HepG2 (cell line): ENCODE measurements at regions not wholly inside any gene's neighbourhood (a gene's known extent, or its start where the extent isn't known, plus 50 kb on each side); places are given as distances from the start of the nearest gene placed in this dataset.

ENCODE experiments used
- ATAC-seq: fragments of 200-7000 bp; cut with Tn5 transposase; 3 replicates; pipeline ENCODE4 v1.9.1; 2020; ENCODE audit warnings: mild to moderate bottlenecking, moderate library complexity
- BruUV-seq: library from RNA; stranded (reverse); fragments of 400-500 nt; replicated peaks from 2 replicates; lab custom pipeline; 2021; lab: Mats Ljungman, UMichigan
- CTCF ChIA-PET: fragments of 300-600 bp; formaldehyde crosslinking; extraction: SDS; loops from one replicate; lab custom pipeline; 2021; ENCODE audit warnings: low total read pairs, inconsistent platforms, low intra/inter-chr PET ratio; lab: Yijun Ruan, JAX
- POLR2A ChIA-PET: fragments of 350-600 bp; sonication (Branson Sonifier 250); formaldehyde crosslinking; loops from one replicate; lab custom pipeline; 2020; ENCODE audit warnings: antibody characterized with exemption, inconsistent platforms; lab: Yijun Ruan, JAX
- DNase-seq: peaks from one replicate; pipeline ENCODE4 v3.0.0-alpha.2; 2015; ENCODE audit warnings: low spot score
- FAIRE-seq: peaks from 3 replicates; lab custom pipeline; 2011; peaks lifted over from hg19 to GRCh38; lab: Jason Lieb, UNC
- H2AFZ ChIP-seq: one replicate; pipeline ENCODE4 v1.6.1; 2011; ENCODE audit warnings: low read length, inconsistent platforms
- H3K27ac ChIP-seq: fragments of 300-600 bp; 3 replicates; pipeline ENCODE4 v1.8.0; 2011; ENCODE audit warnings: mixed run types, mild to moderate bottlenecking, mixed read lengths, low read length, inconsistent platforms; ENCODE audit not compliant: insufficient read depth; ENCODE audit errors: extremely low read length
- H3K27me3 ChIP-seq, 2 experiments: fragments of 200-600 bp in 1 of 2; 2 replicates in 1 of 2; 3 replicates in 1 of 2; pipeline versions ENCODE4 v1.6.0 to v1.8.0; 2011; ENCODE audit warnings: low read length in 2 of 2, mild to moderate bottlenecking in 2 of 2, moderate library complexity in 2 of 2, inconsistent platforms in 1 of 2; ENCODE audit not compliant: insufficient read depth in 2 of 2, control insufficient read depth in 1 of 2
- H3K36me3 ChIP-seq, 2 experiments: fragments of 200-600 bp in 1 of 2; replicated peaks in 1 of 2; 2 replicates in 1 of 2; 3 replicates in 1 of 2; pipeline versions ENCODE4 v1.5.1 to v1.8.0; 2011; ENCODE audit warnings: low read length in 2 of 2, inconsistent platforms in 1 of 2; ENCODE audit not compliant: insufficient read depth in 2 of 2, control insufficient read depth in 1 of 2
- H3K4me1 ChIP-seq: 2 replicates; pipeline ENCODE4 v1.5.1; 2012; ENCODE audit warnings: low read length, inconsistent platforms; ENCODE audit not compliant: insufficient read depth
- H3K4me2 ChIP-seq: 2 replicates; pipeline ENCODE4 v1.6.0; 2011; ENCODE audit warnings: low read depth, low read length, inconsistent platforms
- H3K4me3 ChIP-seq, 3 experiments: fragments of 200-600 bp in 1 of 3; sonication (generic), shearing (Covaris generic) in 1 of 3; replicated peaks in 1 of 3; 2 replicates each; pipeline ENCODE4 v1.5.1; 2011 to 2016; ENCODE audit warnings: low read length in 3 of 3, inconsistent platforms in 2 of 3, low read depth in 2 of 3, mild to moderate bottlenecking in 2 of 3, control low read depth in 1 of 3, mixed read lengths in 1 of 3; ENCODE audit not compliant: insufficient read depth in 1 of 3
- H3K79me2 ChIP-seq: one replicate; pipeline ENCODE4 v1.6.1; 2011; ENCODE audit warnings: low read length, inconsistent platforms; ENCODE audit not compliant: insufficient read depth
- H3K9ac ChIP-seq: 2 replicates; pipeline ENCODE4 v1.6.0; 2011; ENCODE audit warnings: mild to moderate bottlenecking, low read depth, low read length, inconsistent platforms; ENCODE audit not compliant: insufficient read depth
- H3K9me3 ChIP-seq: 2 replicates; pipeline ENCODE4 v1.5.1; 2012; ENCODE audit warnings: mild to moderate bottlenecking, low read length
- H4K20me1 ChIP-seq: 2 replicates; pipeline ENCODE4 v1.6.0; 2011; ENCODE audit warnings: inconsistent platforms, mild to moderate bottlenecking, low read length, moderate library complexity; ENCODE audit not compliant: insufficient read depth
- ATF3 ChIP-seq: sonication (generic); formaldehyde crosslinking; IDR thresholded peaks from 2 replicates; pipeline ENCODE4 v1.4.0; 2020; ENCODE audit warnings: missing genetic modification reagents
- BCL3 ChIP-seq: sonication (generic); formaldehyde crosslinking; IDR thresholded peaks from 2 replicates; pipeline ENCODE4 v1.5.1; 2020; ENCODE audit warnings: mild to moderate bottlenecking, missing genetic modification reagents, moderate library complexity
- CENPT ChIP-seq: sonication (generic); formaldehyde crosslinking; IDR thresholded peaks from 2 replicates; pipeline ENCODE4 v1.8.0; 2022; ENCODE audit warnings: low read depth, mild to moderate bottlenecking, moderate library complexity, missing genetic modification reagents
- EHMT2 ChIP-seq: fragments of 200-600 bp; sonication (generic); IDR thresholded peaks from 2 replicates; pipeline ENCODE4 v1.7.0; 2017; ENCODE audit warnings: antibody characterized with exemption, low read depth, low read length, borderline replicate concordance
- FOXA1 ChIP-seq, 2 experiments: fragments of 450-650 bp in 1 of 2; sonication (generic) in 1 of 2; formaldehyde crosslinking in 1 of 2; IDR thresholded peaks; 2 replicates each; pipeline versions ENCODE4 v1.4.0 to v1.6.1; 2016 to 2020; ENCODE audit warnings: missing genetic modification reagents in 1 of 2
- GABPB1 ChIP-seq: IDR thresholded peaks from 2 replicates; pipeline ENCODE4 v1.6.1; 2016; ENCODE audit warnings: mild to moderate bottlenecking, missing genetic modification reagents, moderate library complexity, missing compliant biosample characterization
- GATAD2A ChIP-seq: IDR thresholded peaks from 2 replicates; pipeline ENCODE4 v1.6.1; 2016
- MAFF ChIP-seq: IDR thresholded peaks from 2 replicates; pipeline ENCODE4 v1.6.1; 2011; ENCODE audit warnings: low read depth, low read length, improper control_type of control experiment
- MAFK ChIP-seq, 2 experiments: IDR thresholded peaks in 1 of 2; conservative IDR thresholded peaks in 1 of 2; 2 replicates each; pipeline ENCODE4 v1.6.1; 2011; ENCODE audit warnings: improper control_type of control experiment in 2 of 2, low read length in 2 of 2
- TIGD3 ChIP-seq: sonication (generic); formaldehyde crosslinking; IDR thresholded peaks from 2 replicates; pipeline ENCODE4 v1.5.1; 2020; ENCODE audit warnings: mild to moderate bottlenecking, missing genetic modification reagents, borderline replicate concordance
- ZHX1 ChIP-seq: sonication (generic); formaldehyde crosslinking; IDR thresholded peaks from 2 replicates; pipeline ENCODE4 v1.8.1; 2022; ENCODE audit warnings: low read depth, mild to moderate bottlenecking, missing genetic modification reagents
- ZNF251 ChIP-seq: sonication (generic); formaldehyde crosslinking; IDR thresholded peaks from 2 replicates; pipeline ENCODE4 v1.9.0; 2021; ENCODE audit warnings: mild to moderate bottlenecking, missing genetic modification reagents
- WGBS: methylation state at CpG from one replicate; pipeline ENCODE4 v1.1.6; 2017; ENCODE audit warnings: low lambda C conversion rate; 5-methylcytosine and 5-hydroxymethylcytosine counted together
- in situ Hi-C: cut with HindIII; loops from 2 replicates; pipeline ENCODE4 v1.10.0; 2017; ENCODE audit warnings: low pct_unique_long_range_greater_than_20kb; ENCODE audit not compliant: extremely low pct_ligation_motif_present
- intact Hi-C: fragments of 100-400 bp; cut with micrococcal nuclease; formaldehyde crosslinking; loops from one replicate; pipeline ENCODE4 v1.10.0; 2022; ENCODE audit not compliant: unreplicated experiment

- Histone ChIP-seq H2AFZ (no peak overlapping the region), H4K20me1 (no peaks in the 10 kb centered on the region), H3K9ac (no peak overlapping the region), H3K27me3 (no peaks in the 10 kb centered on the region), H3K27ac (no peak overlapping the region), H3K4me2 (no peak overlapping the region), H3K36me3 (no peaks in the 10 kb centered on the region), H3K4me3 (no peak overlapping the region), H3K79me2 (no peaks in the 10 kb centered on the region), H3K4me1 (no peaks in the 10 kb centered on the region), H3K9me3 (no peaks in the 10 kb centered on the region)
- TF ChIP-seq MAFF, result peak; percentile 87
- TF ChIP-seq ATF3 (CRISPR knock-in tag), result no peak
- TF ChIP-seq FOXA1 (IDR thresholded peaks at IDR 0.05), result no peak
- TF ChIP-seq FOXA1 (CRISPR knock-in tag; IDR thresholded peaks at IDR 0.05), result no peak
- TF ChIP-seq TIGD3 (CRISPR knock-in tag), result no peak
- no peak for TF ChIP-seq ZNF251 (CRISPR knock-in tag)
- TF ChIP-seq MAFK (conservative IDR thresholded peaks at IDR 0.05 in 1 of 2, IDR thresholded peaks at IDR 0.05 in 1 of 2; ENCODE audit: low read length in 2 of 2), result peak; percentile 79 to 92
- no peak for TF ChIP-seq GABPB1 (CRISPR knock-in tag)
- no peak for TF ChIP-seq ZHX1 (CRISPR knock-in tag)
- no peak for TF ChIP-seq EHMT2
- TF ChIP-seq BCL3 (CRISPR knock-in tag), result no peak
- TF ChIP-seq CENPT (CRISPR knock-in tag), result no peak
- TF ChIP-seq GATAD2A (CRISPR knock-in tag), result no peak
- FAIRE-seq (no peak), DNase-seq (no peak), ATAC-seq (no peak)
- CTCF ChIA-PET, result no interaction called here
- WGBS, result under 1% methylated on average over 5 of the region's 5 CpGs
- POLR2A ChIA-PET, result no interaction called here
- in situ Hi-C loops, result no loop called here
- intact Hi-C loops, result no loop called here
- BruUV-seq, result no TSS peak
These were observed 273.9 kb downstream of the ELAVL2 start for GRCh38 chr9:23551929-23552707.
